BLaER1 treated with 17β-estradiol and CSF1 and Interleukin-3, amounts not matched to agents 10 nM and 100 nM (cell line): ENCODE measurements at regions not wholly inside any gene's neighbourhood (a gene's known extent, or its start where the extent isn't known, plus 50 kb on each side); places are given as distances from the start of the nearest gene placed in this dataset.

Experiments
- H3K27ac ChIP-seq, 11 experiments: shearing (Covaris generic); formaldehyde crosslinking; 2 replicates each; pipeline ENCODE4 v1.8.1; 2022
- H3K27me3 ChIP-seq, 11 experiments: shearing (Covaris generic); formaldehyde crosslinking; 2 replicates each; pipeline ENCODE4 v1.8.1; 2022
- H3K36me3 ChIP-seq, 11 experiments: shearing (Covaris generic); formaldehyde crosslinking; 2 replicates each; pipeline ENCODE4 v1.8.1; 2022
- H3K4me1 ChIP-seq, 10 experiments: shearing (Covaris generic); formaldehyde crosslinking; 2 replicates each; pipeline ENCODE4 v1.8.1; 2022
- H3K4me2 ChIP-seq, 11 experiments: shearing (Covaris generic); formaldehyde crosslinking; 2 replicates each; pipeline ENCODE4 v1.8.1; 2022
- H3K4me3 ChIP-seq, 10 experiments: shearing (Covaris generic); formaldehyde crosslinking; 2 replicates each; pipeline ENCODE4 v1.8.1; 2022
- H3K9ac ChIP-seq, 11 experiments: shearing (Covaris generic); formaldehyde crosslinking; 2 replicates each; pipeline ENCODE4 v1.8.1; 2022
- H3K9me3 ChIP-seq, 11 experiments: shearing (Covaris generic); formaldehyde crosslinking; replicated peaks in 1 of 11; 2 replicates each; pipeline ENCODE4 v1.8.1; 2022
- H4K20me1 ChIP-seq, 11 experiments: shearing (Covaris generic); formaldehyde crosslinking; 2 replicates each; pipeline ENCODE4 v1.8.1; 2022
- Cebpa-rat ChIP-seq, 11 experiments: shearing (Covaris generic); IDR thresholded peaks; 2 replicates each; pipeline ENCODE4 v1.8.1; 2022

DNA sequence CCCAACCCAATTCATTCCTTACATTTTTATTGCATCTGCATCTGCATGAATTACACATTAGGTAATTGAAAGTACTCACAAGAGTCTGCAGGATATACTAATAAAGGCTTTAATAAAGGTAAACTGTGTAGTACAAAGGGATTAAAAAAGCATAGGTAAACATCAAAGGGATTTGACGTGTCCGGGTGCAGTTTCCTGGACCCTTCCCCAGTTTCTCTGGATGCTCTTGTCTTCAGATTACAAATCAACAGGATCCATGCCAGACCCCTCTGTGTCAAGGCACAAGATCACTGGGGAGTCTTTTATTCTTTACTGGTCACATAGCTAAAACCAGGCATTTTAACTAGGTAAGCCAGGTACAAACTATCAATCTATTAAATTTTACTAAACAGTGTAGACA, 177.2 kb upstream of the TYRP1 start:
- no peaks in the 10 kb centered on the region for H3K36me3 ChIP-seq
- no peaks in the 10 kb centered on the region for H3K4me1 ChIP-seq
- H4K20me1 ChIP-seq = no peaks in the 10 kb centered on the region
- H3K9me3 ChIP-seq = no peaks in the 10 kb centered on the region
- no peak overlapping the region for H3K4me2 ChIP-seq
- no peaks in the 10 kb centered on the region for H3K27me3 ChIP-seq
- H3K4me3 ChIP-seq = no peak overlapping the region
- no peak overlapping the region for H3K27ac ChIP-seq
- H3K9ac ChIP-seq = no peak overlapping the region
- no peak for TF ChIP-seq Cebpa-rat (IDR thresholded peaks at IDR 0.05)

DNA sequence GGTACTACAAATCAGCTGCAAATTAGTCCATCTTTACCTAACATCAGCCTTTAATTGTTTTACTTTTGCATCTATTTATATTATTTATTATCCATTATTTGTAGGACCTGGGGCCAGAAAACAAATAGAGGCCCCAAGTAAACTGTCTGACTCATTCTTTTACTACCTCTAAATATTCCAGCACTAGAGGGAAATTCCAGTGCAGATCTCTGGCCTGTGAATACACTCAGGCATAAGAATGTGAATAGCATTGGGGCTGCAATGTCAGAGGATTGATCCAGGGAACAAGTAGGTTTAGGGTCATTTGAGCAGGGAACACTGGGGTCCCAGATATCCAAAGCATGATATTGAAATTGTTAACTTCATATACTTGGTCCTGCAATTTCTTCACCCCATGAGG, 176.6 kb upstream of the TYRP1 start:
- TF ChIP-seq Cebpa-rat (IDR thresholded peaks at IDR 0.05) = no peak
- H3K27me3 ChIP-seq = no peaks in the 10 kb centered on the region
- no peak overlapping the region for H3K4me3 ChIP-seq
- H3K4me2 ChIP-seq = no peak overlapping the region
- H4K20me1 ChIP-seq = no peaks in the 10 kb centered on the region
- no peak overlapping the region for H3K9ac ChIP-seq
- no peaks in the 10 kb centered on the region for H3K4me1 ChIP-seq
- no peaks in the 10 kb centered on the region for H3K36me3 ChIP-seq
- no peaks in the 10 kb centered on the region for H3K9me3 ChIP-seq
- no peak overlapping the region for H3K27ac ChIP-seq

DNA sequence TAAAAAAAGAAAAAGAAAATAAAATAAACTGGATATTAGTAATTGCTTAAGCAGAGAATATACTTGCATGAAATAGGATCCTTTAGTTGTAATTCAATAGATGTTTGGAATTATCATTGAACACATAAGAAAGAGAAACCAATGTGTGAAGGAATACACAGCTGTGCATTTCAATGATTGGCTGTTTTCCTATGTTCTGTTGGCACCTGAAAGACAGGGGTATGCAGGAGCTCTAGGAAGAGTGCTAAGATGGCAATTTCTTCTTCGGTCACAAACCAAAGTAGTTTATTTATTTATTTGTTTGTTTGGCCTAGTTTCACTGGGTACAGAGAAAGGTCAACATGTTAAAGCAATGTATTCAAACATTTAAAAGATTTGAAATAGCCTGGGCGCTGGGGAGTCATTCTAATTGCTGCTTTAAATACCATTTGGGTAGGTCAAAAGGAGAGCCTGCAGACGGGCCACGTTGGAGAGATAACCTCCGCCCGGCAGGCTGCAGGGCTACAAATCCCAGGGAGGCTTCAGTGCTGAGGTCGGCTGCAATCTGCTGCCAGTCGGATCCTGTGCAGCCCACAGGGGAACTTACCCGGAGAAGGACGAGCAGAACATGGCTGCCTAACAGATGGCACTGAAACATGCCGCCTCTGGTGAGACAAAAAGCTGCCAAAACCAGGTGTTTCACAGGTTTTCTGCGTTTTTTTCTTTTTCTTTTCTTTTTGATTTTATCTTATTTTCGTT, 154.2 kb upstream of the TYRP1 start:
- Histone ChIP-seq H3K27ac (no peak overlapping the region), H3K4me3 (no peak overlapping the region), H3K4me1 (peaks cover 0 to 6% (median 0%) of the 10 kb centered on the region in 10 experiments; a peak in 2 of 20 replicates), H3K9me3 (peaks cover 0 to 21% (median 6%) of the 10 kb centered on the region in 11 experiments; a peak in 10 of 22 replicates), H3K27me3 (no peaks in the 10 kb centered on the region), H3K4me2 (no peak overlapping the region), H4K20me1 (no peaks in the 10 kb centered on the region), H3K36me3 (no peaks in the 10 kb centered on the region), H3K9ac (no peak overlapping the region)
- no peak for TF ChIP-seq Cebpa-rat (IDR thresholded peaks at IDR 0.05)

DNA sequence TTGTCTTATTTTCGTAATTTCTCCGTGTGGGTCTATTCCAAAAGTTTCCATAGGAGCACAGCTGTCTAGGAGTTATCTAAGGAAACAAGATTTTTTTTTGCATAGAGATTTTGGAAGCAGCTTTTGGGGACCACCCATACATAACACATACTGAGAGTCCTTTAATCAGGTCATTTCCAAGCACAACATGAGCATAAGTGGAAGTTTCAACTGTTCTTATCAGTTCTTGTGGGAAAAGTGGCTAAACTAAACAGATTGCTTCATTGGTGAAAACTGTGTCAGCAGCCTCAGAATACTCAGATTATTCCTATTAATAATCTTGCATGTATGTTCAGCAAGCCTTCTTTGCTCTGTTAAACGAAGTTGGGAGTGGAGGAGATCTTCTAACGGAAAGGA, 153.6 kb upstream of the TYRP1 start:
- Histone ChIP-seq H3K4me2 (no peak overlapping the region), H3K27me3 (no peaks in the 10 kb centered on the region)

DNA sequence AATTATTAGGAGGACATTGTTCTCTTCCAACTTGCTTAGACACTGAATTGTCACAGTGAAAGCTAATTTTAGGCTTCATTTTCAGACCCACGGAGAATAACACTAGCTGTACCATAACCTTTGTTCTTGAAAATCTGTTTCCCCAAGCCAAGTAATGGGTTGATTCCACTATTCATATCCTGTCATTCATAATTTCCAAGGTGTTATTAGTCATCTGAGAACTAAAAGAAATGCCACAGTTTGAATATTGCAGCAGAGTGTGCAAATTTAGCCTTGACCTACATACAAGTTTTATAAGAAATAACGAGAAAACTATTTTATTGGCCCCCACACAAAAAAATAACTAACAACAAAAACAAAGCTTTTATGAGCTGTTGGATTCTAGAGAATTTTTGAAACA, 148.5 kb upstream of the TYRP1 start:
- H3K4me2 ChIP-seq = no peak overlapping the region
- no peaks in the 10 kb centered on the region for H3K9me3 ChIP-seq
- no peak for TF ChIP-seq Cebpa-rat (IDR thresholded peaks at IDR 0.05)
- no peak overlapping the region for H3K4me3 ChIP-seq
- no peak overlapping the region for H3K9ac ChIP-seq
- H3K4me1 ChIP-seq = no peaks in the 10 kb centered on the region
- H3K27ac ChIP-seq = no peak overlapping the region
- H4K20me1 ChIP-seq = no peaks in the 10 kb centered on the region
- no peaks in the 10 kb centered on the region for H3K36me3 ChIP-seq
- no peaks in the 10 kb centered on the region for H3K27me3 ChIP-seq

More for the DNA sequence above, 153.6 kb upstream of the TYRP1 start:
- H3K4me3 ChIP-seq = no peak overlapping the region
- H3K27ac ChIP-seq = no peak overlapping the region
- peaks cover 0 to 6% (median 0%) of the 10 kb centered on the region in 10 experiments; a peak in 2 of 20 replicates for H3K4me1 ChIP-seq
- H3K9me3 ChIP-seq = peaks cover 0 to 16% (median 1%) of the 10 kb centered on the region in 11 experiments; a peak in 9 of 22 replicates
- no peaks in the 10 kb centered on the region for H4K20me1 ChIP-seq
- H3K36me3 ChIP-seq = no peaks in the 10 kb centered on the region
- no peak for TF ChIP-seq Cebpa-rat (IDR thresholded peaks at IDR 0.05)
- H3K9ac ChIP-seq = no peak overlapping the region

DNA sequence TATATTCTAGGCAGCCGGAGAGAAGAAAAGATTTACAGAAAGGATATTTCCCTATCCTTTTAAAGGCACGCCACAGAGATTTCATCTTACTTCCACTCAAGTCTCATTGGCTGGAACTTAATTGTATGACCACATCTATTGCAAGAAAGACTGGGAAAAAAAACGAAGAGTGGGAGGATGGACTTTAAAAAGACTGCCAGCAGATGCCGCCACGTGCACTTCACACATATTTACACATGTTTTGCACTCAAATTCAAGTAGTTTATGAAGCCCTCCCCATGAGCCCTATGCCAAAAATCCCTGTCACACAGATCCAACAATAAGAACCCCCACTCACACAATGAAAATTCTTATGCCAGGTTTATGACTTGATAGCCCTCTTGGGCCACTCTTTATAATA, 138.5 kb upstream of the TYRP1 start:
- H3K4me3 ChIP-seq = no peak overlapping the region
- peaks cover 0 to 2% (median 0%) of the 10 kb centered on the region in 10 experiments; a peak in 4 of 20 replicates for H3K4me1 ChIP-seq
- H3K27ac ChIP-seq = no peak overlapping the region
- no peak overlapping the region for H3K4me2 ChIP-seq
- H3K36me3 ChIP-seq = no peaks in the 10 kb centered on the region
- no peak overlapping the region for H3K9ac ChIP-seq
- H4K20me1 ChIP-seq = no peaks in the 10 kb centered on the region
- TF ChIP-seq Cebpa-rat (IDR thresholded peaks at IDR 0.05) = no peak
- H3K27me3 ChIP-seq = no peaks in the 10 kb centered on the region
- H3K9me3 ChIP-seq = no peaks in the 10 kb centered on the region

DNA sequence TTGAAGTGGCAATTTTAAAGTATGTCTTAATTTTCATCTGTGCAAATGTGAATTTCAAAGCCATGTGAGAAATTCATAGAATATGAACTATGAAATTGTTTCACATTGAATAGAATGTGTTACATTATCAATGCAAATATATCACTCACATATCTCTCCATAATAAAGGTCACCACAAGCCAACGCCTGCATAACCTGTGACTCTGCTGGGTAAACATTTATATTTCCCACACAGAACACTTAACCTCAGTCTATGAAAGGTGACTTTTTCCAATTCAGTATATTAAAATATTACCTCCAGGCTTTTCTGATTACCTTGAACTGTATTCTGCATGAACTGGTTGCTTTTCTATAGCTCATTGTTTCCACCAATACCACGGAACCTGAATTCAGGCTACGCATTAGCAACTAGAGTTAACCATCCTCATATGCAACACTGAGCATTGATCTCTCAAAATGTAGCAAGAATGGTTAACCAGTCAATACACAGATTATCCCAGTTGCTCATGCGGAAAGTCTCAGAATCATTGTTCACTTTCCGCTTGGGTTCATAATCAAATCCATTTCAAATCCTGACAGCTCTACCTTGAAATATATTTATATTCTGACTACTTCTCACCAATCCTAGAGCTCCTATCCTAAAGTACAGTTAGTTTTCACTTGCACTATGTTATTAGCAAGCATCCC, 126.6 kb upstream of the TYRP1 start:
- no peak overlapping the region for H3K4me3 ChIP-seq
- H4K20me1 ChIP-seq = no peaks in the 10 kb centered on the region
- H3K4me2 ChIP-seq = no peak overlapping the region
- no peak for TF ChIP-seq Cebpa-rat (IDR thresholded peaks at IDR 0.05)
- H3K27me3 ChIP-seq = no peaks in the 10 kb centered on the region
- no peak overlapping the region for H3K9ac ChIP-seq
- no peaks in the 10 kb centered on the region for H3K4me1 ChIP-seq
- H3K9me3 ChIP-seq = no peaks in the 10 kb centered on the region
- no peaks in the 10 kb centered on the region for H3K36me3 ChIP-seq
- no peak overlapping the region for H3K27ac ChIP-seq

DNA sequence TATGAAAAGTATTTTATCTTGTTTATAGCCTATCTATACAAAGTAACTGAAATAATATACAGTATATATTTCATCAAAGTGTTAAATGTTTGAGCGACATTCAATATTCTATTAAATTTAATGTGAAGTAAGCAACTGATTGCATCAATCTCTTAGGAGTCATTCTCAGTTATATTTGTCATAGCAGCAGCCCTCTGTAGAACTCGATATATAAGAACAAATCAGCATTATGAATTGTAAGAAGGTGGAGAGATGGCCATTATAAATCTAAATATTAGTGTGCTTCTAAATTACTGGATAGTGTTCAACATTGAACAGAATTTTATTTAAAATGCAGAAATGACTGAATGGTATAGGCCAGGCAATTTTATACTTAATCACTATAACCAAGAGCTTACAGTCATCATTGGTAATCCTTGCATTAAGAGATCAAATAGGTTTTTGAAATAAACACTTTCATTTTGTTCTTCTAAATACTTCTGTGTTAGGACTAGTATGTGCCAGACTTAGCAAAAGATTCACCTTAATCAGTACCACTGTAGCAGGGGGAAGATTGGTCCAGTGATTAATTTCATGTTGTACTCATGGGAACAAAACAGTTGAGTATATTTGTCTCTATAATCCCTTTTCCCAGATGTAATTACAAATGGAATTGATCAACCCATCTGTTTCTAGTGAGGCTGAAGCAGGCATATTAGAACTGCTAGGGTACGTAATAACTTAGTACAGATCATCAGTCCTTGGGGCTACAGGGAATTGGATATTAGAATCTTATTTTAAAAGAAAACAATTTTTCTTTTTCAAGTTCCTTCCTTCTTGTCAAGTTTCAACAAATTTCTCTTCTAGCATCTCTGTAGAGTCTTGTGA, 108.3 kb upstream of the TYRP1 start:
- Histone ChIP-seq H3K27me3 (no peaks in the 10 kb centered on the region), H3K4me3 (no peak overlapping the region), H4K20me1 (no peaks in the 10 kb centered on the region), H3K4me2 (no peak overlapping the region), H3K9ac (no peak overlapping the region), H3K9me3 (no peaks in the 10 kb centered on the region), H3K36me3 (no peaks in the 10 kb centered on the region), H3K27ac (no peak overlapping the region), H3K4me1 (no peaks in the 10 kb centered on the region)
- no peak for TF ChIP-seq Cebpa-rat (IDR thresholded peaks at IDR 0.05)

DNA sequence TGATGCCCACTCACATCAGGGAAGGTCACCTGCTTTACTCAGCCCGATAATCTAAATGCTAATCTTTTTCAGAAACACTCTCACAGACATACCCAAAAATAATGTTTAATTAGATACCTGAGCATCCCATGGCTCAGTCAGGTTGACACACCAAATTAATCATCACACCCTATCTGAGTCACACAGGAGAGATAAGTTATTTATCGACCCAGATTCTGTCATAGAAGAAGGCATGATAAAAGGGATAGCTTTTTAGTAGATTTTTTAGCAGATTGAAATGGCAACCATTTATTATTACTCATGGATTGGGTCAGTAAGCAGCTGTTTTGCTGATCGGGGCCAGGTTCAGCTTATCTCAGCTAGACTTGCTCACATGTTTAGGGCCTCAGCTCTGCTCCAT, 97.8 kb upstream of the TYRP1 start:
- Histone ChIP-seq H3K9me3 (no peaks in the 10 kb centered on the region), H3K4me3 (no peak overlapping the region), H3K4me2 (no peak overlapping the region), H3K9ac (no peak overlapping the region), H3K4me1 (no peaks in the 10 kb centered on the region), H3K36me3 (no peaks in the 10 kb centered on the region), H3K27ac (no peak overlapping the region), H4K20me1 (no peaks in the 10 kb centered on the region), H3K27me3 (no peaks in the 10 kb centered on the region)
- no peak for TF ChIP-seq Cebpa-rat (IDR thresholded peaks at IDR 0.05)
